OCI-LY1 (cell line): ENCODE measurements at regions not wholly inside any gene's neighbourhood (a gene's known extent, or its start where the extent isn't known, plus 50 kb on each side); places are given as distances from the start of the nearest gene placed in this dataset.

ENCODE experiments used
- H2AFZ ChIP-seq: fragments of 200-600 bp; sonication (generic), shearing (Covaris generic); 2 replicates; pipeline ENCODE4 v1.6.0; 2014; ENCODE audit warnings: antibody characterized with exemption, mild to moderate bottlenecking, low read length
- H3F3A ChIP-seq: fragments of 200-600 bp; sonication (generic), shearing (Covaris generic); 2 replicates; pipeline ENCODE4 v1.6.0; 2014; ENCODE audit warnings: mild to moderate bottlenecking, antibody characterized with exemption, low read length, moderate library complexity; ENCODE audit not compliant: insufficient read depth
- H3K27ac ChIP-seq: fragments of 200-600 bp; sonication (generic); 2 replicates; pipeline ENCODE4 v1.5.1; 2014; ENCODE audit warnings: low read length, mixed run types, mild to moderate bottlenecking, low read depth; ENCODE audit not compliant: poor library complexity, severe bottlenecking
- H3K27me3 ChIP-seq: fragments of 200-600 bp; sonication (generic); 2 replicates; pipeline ENCODE4 v1.6.0; 2014; ENCODE audit warnings: antibody characterized with exemption, mild to moderate bottlenecking, low read length, moderate library complexity; ENCODE audit not compliant: insufficient read depth
- H3K36me3 ChIP-seq: fragments of 200-600 bp; sonication (generic); 2 replicates; pipeline ENCODE4 v1.6.1; 2014; ENCODE audit warnings: mild to moderate bottlenecking, antibody characterized with exemption, low read length, moderate library complexity, mixed read lengths; ENCODE audit not compliant: insufficient read depth
- H3K4me1 ChIP-seq: fragments of 200-600 bp; sonication (generic); 2 replicates; pipeline ENCODE4 v1.5.1; 2014; ENCODE audit warnings: mild to moderate bottlenecking, low read length, moderate library complexity; ENCODE audit not compliant: insufficient read depth, severe bottlenecking
- H3K4me2 ChIP-seq: fragments of 200-600 bp; sonication (generic), shearing (Covaris generic); 2 replicates; pipeline ENCODE4 v1.6.1; 2014; ENCODE audit warnings: low read length
- H3K4me3 ChIP-seq: fragments of 200-600 bp; sonication (generic); 2 replicates; pipeline ENCODE4 v1.5.1; 2014; ENCODE audit warnings: low read length, low read depth, mild to moderate bottlenecking, mixed read lengths; ENCODE audit not compliant: poor library complexity, severe bottlenecking
- H3K79me2 ChIP-seq: fragments of 200-600 bp; shearing (Covaris generic); 2 replicates; pipeline ENCODE4 v1.6.1; 2016; ENCODE audit warnings: mixed run types, low read length, mixed read lengths; ENCODE audit not compliant: insufficient read depth
- H3K9ac ChIP-seq: fragments of 200-600 bp; sonication (generic), shearing (Covaris generic); 2 replicates; pipeline ENCODE4 v1.6.1; 2014; ENCODE audit warnings: mild to moderate bottlenecking, low read length, mixed read lengths
- H3K9me2 ChIP-seq: fragments of 200-600 bp; sonication (generic), shearing (Covaris generic); 2 replicates; pipeline ENCODE4 v1.6.1; 2014; ENCODE audit warnings: low read depth, mild to moderate bottlenecking, low read length, mixed read lengths
- H3K9me3 ChIP-seq: fragments of 200-600 bp; shearing (Covaris generic); 2 replicates; pipeline ENCODE4 v1.6.1; 2014; ENCODE audit warnings: low read length, mixed read lengths
- H4K20me1 ChIP-seq: fragments of 200-600 bp; sonication (generic), shearing (Covaris generic); 2 replicates; pipeline ENCODE4 v1.6.0; 2016; ENCODE audit warnings: mild to moderate bottlenecking, low read length; ENCODE audit not compliant: insufficient read depth
- CTCF ChIP-seq: fragments of 200-600 bp; sonication (generic), shearing (Covaris generic); IDR thresholded peaks from 2 replicates; pipeline ENCODE4 v1.5.1; 2017; ENCODE audit warnings: mild to moderate bottlenecking, antibody characterized with exemption, low read length, moderate library complexity, mixed read lengths
- EZH2 ChIP-seq: fragments of 200-600 bp; sonication (generic), shearing (Covaris generic); IDR thresholded peaks from 2 replicates; pipeline ENCODE4 v1.8.0; 2017; ENCODE audit warnings: borderline replicate concordance, mixed run types, mild to moderate bottlenecking, antibody characterized with exemption, low read length, moderate library complexity, mixed read lengths

- H3K79me2 ChIP-seq, result no peaks in the 10 kb centered on the region
- H3K9me2 ChIP-seq, result no peaks in the 10 kb centered on the region
- H3K9me3 ChIP-seq, result no peaks in the 10 kb centered on the region
- H2AFZ ChIP-seq, result no peak overlapping the region
- no peaks in the 10 kb centered on the region for H4K20me1 ChIP-seq
- no peaks in the 10 kb centered on the region for H3K4me1 ChIP-seq
- H3K9ac ChIP-seq, result no peak overlapping the region
- H3K27ac ChIP-seq, result no peak overlapping the region
- no peaks in the 10 kb centered on the region for H3K36me3 ChIP-seq
- no peaks in the 10 kb centered on the region for H3K27me3 ChIP-seq
- H3K4me3 ChIP-seq, result no peak overlapping the region
- TF ChIP-seq EZH2 (no peak), CTCF (no peak)
- no peak overlapping the region for H3K4me2 ChIP-seq
- no peaks in the 10 kb centered on the region for H3F3A ChIP-seq
Measured at GRCh38 chr1:70819231-70819630, 228.4 kb downstream of the PTGER3 start.

- Histone ChIP-seq H3K4me1 (no peaks in the 10 kb centered on the region), H3K4me2 (no peak overlapping the region), H3K27me3 (no peaks in the 10 kb centered on the region), H3K36me3 (no peaks in the 10 kb centered on the region), H3K79me2 (no peaks in the 10 kb centered on the region), H2AFZ (no peak overlapping the region), H3K9me2 (no peaks in the 10 kb centered on the region), H3K4me3 (no peak overlapping the region), H4K20me1 (no peaks in the 10 kb centered on the region), H3K9me3 (no peaks in the 10 kb centered on the region), H3F3A (no peaks in the 10 kb centered on the region), H3K27ac (no peak overlapping the region), H3K9ac (no peak overlapping the region)
- no peak for TF ChIP-seq EZH2
- no peak for TF ChIP-seq CTCF
Measured at GRCh38 chr1:70819785-70820184, 227.8 kb downstream of the PTGER3 start.

DNA sequence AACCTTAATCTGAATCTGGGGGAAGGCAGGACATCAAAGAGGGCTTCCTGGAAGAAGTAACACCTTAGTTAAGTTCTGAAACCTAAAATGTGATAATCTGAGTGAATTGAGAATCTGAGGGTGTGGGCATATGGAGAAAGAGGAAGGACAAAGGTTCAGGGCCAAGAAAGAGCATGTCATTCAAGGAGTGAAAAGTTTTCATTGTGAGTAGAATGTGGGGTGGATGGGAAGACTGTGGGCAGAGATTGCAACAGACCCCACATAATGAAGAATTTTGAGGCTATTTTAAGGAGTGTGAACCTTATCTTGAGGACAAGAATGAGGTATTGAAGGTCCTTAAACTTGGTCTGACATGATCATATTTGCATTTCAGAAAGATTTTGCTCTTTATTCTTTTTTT lies 227.2 kb downstream of the PTGER3 start:
- Histone ChIP-seq H4K20me1 (no peaks in the 10 kb centered on the region), H3F3A (no peaks in the 10 kb centered on the region), H3K27me3 (no peaks in the 10 kb centered on the region), H3K9ac (no peak overlapping the region), H3K4me2 (no peak overlapping the region), H3K9me3 (no peaks in the 10 kb centered on the region), H2AFZ (no peak overlapping the region), H3K27ac (no peak overlapping the region), H3K9me2 (no peaks in the 10 kb centered on the region), H3K4me3 (no peak overlapping the region), H3K4me1 (no peaks in the 10 kb centered on the region), H3K79me2 (no peaks in the 10 kb centered on the region), H3K36me3 (no peaks in the 10 kb centered on the region)
- TF ChIP-seq EZH2 (no peak), CTCF (no peak)
